ENCODE measurements at regions not wholly inside any gene's neighbourhood (a gene's known extent, or its start where the extent isn't known, plus 50 kb on each side); places are given as distances from the start of the nearest gene placed in this dataset.

- no peak for DNase-seq (ENCODE audit: low read depth in 2 of 2, low spot score in 1 of 2)
Observed at GRCh38 chr1:201707027-201707426, 121.9 kb upstream of the IPO9 start.

DNA sequence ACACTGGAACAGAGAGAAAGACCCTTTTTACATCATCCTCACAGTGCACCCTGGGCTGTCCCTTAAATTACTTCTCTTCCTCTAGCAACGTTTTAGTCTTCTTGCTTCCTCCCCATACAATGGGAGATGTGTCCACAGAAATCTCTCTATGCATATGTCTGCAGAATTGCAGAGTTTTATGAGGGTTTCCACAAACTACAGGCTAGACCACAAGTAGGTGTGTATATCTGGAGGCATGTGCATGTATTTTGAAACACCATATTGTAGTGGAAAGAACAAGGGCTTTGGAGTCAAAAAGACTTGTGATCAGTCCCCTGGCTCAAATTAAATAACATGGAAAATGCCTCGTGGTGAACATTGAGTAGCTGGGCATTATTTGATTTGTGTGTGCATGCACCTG lies 121.3 kb upstream of the IPO9 start:
- DNase-seq (ENCODE audit: low read depth in 2 of 2, low spot score in 1 of 2), result no peak

DNA sequence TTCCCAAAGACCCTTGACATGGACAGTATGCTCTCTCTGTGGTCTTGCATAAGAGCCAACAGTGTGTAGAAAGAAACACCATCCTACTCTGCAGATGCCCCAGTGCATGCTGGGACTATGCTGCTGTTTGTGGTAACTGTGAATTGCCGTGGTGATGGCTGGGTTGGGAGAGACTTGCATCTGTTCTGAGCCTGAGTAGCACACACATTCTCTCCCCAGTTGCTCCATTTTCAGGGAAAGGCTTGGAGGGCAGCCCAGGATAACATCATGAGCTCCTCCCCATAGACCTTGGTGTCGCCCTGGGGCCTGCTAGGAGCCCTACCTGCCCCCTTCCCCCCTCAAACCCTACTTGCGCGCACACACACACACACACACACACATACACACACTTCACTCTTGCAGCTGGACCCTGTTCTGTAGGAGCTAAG lies 120.9 kb upstream of the IPO9 start:
- no peak for DNase-seq (ENCODE audit: low read depth in 2 of 2, low spot score in 1 of 2)

- no peak for DNase-seq (ENCODE audit: low read depth in 2 of 2, low spot score in 1 of 2)
Observed at GRCh38 chr1:201708691-201709090, 120.3 kb upstream of the IPO9 start.

DNA sequence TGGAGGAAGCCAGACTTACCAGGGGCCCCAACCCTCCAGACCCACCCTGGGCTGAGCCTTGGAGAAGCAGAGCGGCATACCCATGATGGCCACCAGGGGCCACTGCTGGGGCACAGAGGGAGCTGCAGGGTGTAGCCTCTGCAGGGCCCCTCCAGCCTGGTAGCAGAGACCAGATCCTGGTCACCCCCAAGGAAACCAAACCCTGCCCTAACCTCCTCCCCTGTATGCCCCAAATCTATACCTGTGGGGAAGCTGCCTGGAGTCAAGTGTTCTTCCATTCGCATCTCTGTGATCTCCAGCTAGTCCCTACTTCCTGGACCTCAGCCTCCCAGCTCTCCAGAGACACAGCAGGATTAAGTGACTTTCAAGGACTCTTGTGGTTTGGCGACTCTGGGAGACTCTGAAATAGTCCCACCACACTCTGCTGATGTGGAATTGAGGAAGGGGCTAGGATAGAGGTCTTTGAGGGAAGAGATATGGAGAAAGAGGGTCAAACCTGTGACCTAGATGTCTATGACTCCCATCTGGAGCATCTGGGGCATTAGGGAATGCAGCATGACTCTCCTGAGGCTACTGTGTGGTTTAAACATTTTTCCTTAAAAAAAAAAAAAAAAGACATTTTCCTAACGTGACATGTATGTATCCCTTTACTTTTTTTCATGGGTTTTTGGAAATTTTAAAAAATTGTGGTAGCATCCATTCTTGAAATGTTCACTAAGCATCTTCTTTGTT lies 119.2 kb upstream of the IPO9 start:
- DNase-seq (ENCODE audit: low read depth in 2 of 2, low spot score in 1 of 2), result no peak

GRCh38 chr1:201710632-201711597 lies 118.0 kb upstream of the IPO9 start:
- DNase-seq (ENCODE audit: low read depth in 2 of 2, low spot score in 1 of 2), result no peak

- no peak for DNase-seq (ENCODE audit: low read depth in 2 of 2, low spot score in 1 of 2)
Observed at GRCh38 chr1:201711811-201712210, 117.1 kb upstream of the IPO9 start.

DNA sequence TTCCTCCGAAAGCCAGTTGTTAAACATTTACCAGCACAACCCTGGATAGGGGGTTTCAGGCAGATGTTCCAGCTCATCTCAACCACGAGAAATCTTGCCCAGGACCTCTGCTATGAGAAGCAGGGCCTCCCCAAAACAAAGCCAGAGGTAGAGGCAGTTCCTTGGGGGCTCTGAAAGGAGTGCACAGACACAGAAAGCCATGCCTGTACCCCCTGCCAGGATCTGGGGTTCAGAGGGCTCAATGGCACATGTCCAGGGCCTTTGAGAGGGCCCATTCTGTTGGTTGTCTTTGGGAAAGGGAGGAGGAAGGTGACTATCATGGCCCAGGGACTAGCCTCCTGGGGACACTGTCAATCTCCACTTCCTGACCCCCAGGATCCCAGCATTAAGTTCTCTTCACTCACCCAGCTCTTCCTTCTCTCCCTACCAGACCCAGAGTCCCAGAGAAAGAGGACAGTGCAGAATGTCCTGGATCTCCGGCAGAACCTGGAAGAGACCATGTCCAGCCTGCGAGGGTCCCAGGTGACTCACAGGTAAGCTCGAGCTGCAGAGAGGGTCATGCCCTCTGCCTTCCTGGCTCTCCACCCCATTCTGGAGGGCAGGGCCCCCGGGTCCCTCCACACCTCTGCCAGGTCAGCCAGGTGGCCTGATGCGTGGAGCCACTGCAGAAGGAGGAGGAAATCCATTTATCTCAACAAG lies 116.4 kb upstream of the IPO9 start:
- DNase-seq (ENCODE audit: low read depth in 2 of 2, low spot score in 1 of 2), result no peak

DNA sequence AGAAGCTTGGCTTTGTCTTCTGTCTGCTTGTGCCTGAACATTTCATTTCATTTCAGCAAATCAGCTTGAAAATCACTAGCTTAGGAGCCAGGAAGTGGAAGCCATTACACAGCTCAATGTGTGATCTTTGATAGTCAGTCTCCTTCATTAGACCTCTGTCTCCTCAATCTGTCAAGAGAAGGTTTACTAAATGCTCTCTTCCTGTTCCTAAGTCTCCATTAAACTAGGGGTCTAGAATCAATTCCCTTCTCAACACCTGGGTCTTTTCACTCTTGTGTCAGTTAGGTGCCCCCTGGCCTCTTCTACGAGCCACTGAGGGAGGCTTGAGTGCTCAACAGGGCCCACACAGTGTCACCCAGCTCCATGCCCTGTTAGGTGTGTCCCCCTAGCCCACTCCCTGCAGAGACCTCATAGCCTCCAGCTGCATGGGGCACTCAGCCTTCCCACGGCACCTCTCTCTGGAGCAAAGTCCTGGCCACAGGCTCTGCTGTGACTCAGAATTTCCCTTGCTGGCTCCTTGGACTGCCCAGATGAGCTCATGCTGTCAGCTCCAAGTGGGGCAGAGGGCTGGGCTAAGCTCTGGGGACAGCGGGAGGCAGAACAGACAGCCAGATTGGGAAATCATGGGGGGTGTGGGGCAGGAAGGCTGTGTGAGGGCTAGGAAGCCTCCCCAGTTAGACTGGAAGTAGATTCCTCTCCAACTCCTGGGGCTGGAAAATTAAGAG lies 115.7 kb upstream of the IPO9 start:
- DNase-seq (ENCODE audit: low read depth in 2 of 2, low spot score in 1 of 2), result no peak

- no peak for DNase-seq (ENCODE audit: low read depth in 2 of 2, low spot score in 1 of 2)
Observed at GRCh38 chr1:201714542-201715329, 114.2 kb upstream of the IPO9 start.

DNA sequence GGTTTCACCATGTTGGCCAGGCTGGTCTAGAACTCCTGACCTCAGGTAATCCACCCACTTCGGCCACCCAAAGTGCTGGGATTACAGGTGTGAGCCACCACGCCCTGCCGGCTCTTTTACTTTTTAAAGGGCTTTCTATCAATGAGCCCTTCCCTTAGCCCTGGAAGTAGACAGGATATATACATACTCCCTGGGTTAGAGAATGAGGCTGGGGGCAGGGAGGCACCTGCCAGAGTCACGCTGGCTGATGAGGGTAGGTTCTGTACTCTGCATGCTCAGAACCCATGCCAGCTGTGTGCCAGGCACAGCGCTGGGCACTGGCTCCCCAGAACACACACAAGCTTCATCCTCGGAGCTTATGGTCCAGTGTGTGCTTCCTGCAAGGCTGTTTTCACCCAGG lies 113.6 kb upstream of the IPO9 start:
- no peak for DNase-seq (ENCODE audit: low read depth in 2 of 2, low spot score in 1 of 2)

GRCh38 chr1:201715801-201716741 lies 112.9 kb upstream of the IPO9 start:
- no peak for DNase-seq (ENCODE audit: low read depth in 2 of 2, low spot score in 1 of 2)

GRCh38 chr1:201716742-201717135 lies 112.2 kb upstream of the IPO9 start:
- DNase-seq (ENCODE audit: low read depth in 2 of 2, low spot score in 1 of 2), result no peak

DNA sequence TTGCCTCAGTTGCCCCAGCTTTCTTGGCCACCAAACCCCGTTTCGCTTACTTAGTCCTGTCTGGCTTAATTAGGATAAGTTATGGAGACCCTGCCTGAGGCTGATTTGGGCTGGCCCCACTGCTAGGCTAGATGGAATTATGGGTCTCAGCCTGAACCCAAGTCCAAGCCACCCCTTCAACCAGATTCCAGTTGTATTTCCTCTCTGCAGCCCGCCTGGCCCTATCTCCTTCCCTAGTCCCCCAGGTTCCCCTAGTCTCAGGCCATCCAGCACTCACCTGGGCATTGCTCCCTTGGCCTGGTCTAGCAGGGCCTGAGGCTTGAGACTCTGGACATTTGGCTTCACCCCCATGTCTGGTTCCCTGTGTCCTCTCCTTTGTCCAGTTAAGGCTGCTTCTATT lies 111.7 kb upstream of the IPO9 start:
- DNase-seq (ENCODE audit: low read depth in 2 of 2, low spot score in 1 of 2), result no peak

- DNase-seq (ENCODE audit: low read depth in 2 of 2, low spot score in 1 of 2), result no peak
Observed at GRCh38 chr1:201718346-201719202, 110.4 kb upstream of the IPO9 start.

DNA sequence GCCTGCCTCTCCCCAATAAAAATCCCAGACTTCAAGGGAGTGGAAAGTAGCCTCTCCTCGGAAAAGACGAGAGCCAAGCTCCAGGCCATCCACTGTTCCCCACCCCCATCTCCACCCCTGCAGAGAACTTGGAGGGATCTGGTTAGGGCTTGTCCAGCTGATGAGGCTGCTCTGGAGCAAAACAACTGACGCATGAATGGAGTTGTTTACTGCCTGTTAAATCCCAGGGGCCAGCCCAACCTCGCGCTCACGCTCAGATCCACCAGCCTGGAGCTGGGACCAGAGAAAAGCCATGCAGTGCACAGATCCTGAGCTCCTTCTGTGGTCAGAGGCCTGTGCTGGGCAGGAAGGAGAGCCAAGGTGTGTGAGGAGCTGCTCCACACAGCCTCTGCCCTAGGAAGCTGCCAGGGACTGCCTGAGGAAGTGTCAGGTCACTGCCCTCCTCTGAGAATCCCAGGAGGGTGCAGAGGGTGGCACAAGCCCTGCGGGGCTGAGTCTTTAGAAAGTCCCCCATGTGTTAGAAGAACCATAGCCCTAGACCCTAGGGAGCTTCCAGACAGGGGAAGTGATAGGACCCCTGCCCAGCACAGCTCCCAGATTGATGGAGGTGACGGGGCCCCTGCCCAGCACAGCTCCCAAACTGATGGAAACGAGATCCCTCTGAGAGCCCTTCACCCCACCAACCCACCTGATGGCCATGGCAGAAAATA lies 109.0 kb upstream of the IPO9 start:
- DNase-seq (ENCODE audit: low read depth in 2 of 2, low spot score in 1 of 2), result no peak

DNA sequence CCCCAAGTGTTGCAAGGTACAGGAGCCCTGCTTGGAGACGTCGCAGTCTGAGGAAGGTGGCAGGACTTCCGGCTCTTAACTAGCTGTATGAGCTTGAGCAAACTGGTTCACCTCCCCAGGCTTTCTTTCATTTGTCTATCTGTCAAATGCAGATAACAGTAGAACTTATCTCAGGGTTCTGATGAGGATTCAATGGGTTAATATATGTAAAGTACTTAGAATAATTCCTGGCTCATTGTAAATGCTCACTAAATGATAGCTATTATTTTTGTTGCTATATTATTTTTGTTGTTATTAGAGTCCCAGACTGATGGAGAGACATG lies 108.5 kb upstream of the IPO9 start:
- DNase-seq (ENCODE audit: low read depth in 2 of 2, low spot score in 1 of 2), result no peak
